AG20443 (cell line): ENCODE measurements at regions not wholly inside any gene's neighbourhood (a gene's known extent, or its start where the extent isn't known, plus 50 kb on each side); places are given as distances from the start of the nearest gene placed in this dataset.
"Not testable (repeated sequence)": the region's sequence is repeated elsewhere in the genome, so short reads cannot be mapped to it uniquely, and the experiment has no call there.

Source experiments
- DNase-seq: peaks from one replicate; pipeline ENCODE4 v3.0.0; 2012; ENCODE audit warnings: low spot score, mixed read lengths

DNA sequence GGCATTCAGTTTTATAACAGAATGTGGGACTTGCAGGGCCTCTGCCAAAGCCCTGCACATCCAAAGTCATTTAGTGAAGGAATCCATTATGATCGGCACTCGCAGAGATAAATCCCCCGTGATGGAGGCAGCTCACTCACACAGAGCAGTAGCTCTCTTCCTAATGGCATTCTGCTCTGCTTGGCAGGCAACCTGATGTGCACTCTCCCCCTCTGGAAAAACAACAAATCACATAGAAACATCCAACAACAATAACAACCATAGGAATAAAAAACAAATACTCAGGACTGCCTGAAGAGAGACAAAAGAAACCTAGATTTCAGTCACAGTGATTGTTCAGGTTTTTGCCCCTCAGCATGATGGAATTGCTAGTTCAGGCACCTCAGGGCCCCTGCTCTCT is 59.7 kb downstream of the NAA11 start:
- DNase-seq: no peak

DNA sequence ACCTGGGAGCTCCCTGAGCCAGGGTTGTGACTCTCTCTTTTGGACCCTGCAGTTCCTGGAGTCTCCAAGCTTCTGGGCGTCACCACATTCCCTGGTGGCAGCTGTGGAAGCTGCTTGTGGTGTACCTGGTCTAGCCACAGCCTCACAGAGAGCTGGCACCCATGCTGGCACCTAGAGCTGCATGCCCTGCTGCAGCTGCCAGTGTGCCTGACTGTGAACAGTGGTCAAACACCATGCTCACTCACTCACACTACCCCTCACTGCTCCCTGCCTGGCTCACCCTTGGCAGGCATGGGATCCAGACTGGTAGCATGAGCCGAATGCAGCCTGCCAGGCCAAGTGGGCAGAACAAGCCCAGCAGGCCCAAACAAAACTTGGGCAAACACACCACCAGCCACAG is 66.6 kb downstream of the NAA11 start:
- DNase-seq: no peak

DNA sequence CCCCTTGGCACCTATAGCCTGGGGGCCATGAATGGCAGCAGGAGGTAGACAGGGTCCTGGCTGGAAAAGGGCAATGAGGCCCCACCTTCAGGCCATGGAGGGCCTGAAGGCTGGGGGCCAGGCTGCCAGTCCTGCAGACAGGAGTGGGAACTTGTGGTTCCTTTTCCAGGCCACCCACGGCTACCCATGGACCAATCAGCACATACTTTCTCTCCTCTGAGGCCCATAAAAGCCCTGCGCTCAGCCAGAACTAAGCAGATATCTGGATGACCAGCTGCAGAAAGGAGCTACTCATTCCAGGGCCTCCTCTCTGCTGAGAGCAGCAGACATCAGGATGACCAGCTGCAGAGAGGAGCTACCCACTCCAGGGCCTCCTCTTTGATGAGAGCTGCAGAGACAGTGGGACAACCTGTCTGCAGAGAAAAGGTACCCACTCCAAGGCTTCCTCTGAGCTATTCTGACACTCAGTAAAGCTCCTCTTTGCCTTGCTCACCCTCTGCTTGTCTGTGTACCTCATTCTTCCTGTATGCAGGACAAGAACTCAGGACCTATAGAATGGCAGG is 67.2 kb downstream of the NAA11 start:
- no peak for DNase-seq

DNA sequence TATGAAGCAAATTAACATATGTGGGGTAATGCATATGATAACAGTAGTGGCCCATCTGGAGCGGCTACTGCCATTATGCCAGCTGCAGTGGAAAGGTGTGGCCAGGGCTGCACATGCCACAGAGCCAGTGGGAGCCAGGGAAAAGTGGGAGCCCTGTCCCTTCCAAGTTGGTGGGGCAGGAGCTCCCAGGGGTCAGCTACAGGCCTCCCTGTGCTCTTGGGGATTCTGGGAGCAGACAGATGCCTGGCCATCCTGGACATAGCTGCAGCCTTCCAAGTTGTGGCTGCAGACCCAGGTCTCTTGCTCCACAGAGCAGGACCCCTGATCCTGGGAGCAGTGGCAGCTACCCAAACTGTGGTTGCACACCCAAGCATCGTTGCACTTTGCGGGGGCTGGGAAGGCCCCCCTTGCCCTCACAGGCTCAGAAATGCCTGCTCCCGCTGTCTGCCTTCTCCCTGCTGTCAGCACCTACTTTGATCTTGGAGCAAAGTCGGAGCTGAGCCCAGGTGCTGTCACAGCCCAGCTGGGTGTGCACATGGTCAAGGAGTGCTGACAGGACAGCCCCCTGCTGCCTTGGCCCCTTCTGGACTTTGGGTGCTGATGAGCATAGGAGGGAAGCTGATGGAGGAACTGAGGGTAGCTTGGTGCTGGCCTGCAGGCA is 67.8 kb downstream of the NAA11 start:
- no peak for DNase-seq

DNA sequence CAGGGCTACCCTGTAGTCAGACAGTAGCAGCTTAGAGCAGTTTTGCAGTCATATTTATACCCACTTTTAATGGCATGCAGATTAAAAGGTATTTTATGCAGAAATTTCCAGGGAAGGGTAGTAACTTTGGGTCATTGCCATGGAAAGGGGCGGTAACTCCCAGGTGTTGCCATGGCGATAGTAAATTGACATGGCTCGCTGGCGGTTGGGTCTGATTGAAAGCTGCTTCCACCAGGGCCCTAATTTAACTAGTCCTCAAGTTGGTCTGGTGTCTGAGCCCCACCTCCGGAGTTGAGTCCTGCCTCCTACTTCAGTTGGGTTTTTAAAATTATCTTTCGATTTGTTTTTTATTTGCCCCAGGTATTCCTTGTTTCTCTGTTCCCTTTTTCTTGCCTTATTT is 70.1 kb downstream of the NAA11 start:
- no peak for DNase-seq

DNA sequence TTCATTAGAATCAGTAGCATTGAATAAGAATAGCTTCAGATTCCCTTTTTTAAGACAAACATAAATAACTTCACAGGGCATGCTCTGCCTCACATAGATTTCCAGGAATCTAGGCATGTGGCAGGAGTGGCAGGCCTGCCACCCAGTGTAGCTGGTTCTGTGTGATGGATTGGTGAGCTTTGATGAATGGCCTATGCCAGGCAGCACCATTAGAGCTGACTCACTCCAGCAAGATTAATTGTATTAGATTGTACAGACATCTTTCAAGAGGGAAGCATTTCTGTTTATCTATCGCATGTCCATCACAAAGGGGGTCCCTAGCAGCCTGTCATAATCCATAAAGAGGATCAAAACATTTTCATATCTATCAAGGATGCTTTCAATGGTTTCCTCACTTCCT is 71.9 kb downstream of the NAA11 start:
- DNase-seq: no peak

DNA sequence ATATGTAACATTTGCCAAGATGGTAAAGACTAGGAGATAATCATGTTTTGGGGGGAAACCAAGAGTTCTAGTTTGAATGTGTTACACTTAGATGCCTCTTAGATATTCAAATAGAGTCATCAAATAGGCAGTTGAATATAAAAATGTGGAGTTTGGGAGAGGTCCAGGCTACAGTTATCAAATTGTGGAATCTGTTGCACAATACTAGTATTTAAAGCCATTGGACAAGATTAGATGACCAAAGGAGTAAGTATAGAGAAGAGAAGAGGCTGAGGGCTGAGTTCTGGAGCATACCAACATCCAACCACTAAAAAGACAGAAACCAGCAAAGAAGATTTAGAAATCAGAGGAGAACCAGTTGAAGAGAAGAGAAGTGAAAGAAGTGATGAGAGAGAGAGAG is 72.7 kb downstream of the NAA11 start:
- no peak for DNase-seq

DNA sequence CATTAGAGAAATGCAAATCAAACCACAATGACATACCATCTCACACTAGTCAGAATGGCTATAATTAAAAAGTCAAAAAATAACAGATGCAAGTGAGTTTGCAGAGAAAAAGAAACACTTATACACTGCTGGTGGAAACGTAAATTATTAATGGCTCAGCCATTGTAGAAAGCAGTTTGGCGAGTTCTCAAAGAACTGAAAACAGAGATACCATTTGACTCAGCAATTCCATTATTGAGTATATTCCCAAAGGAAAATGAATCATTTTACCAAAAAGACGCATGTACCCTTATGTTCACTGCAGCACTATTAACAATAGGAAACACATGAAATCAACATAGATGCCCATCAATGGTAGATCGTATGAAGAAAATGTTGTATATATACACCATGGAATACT is 75.0 kb downstream of the NAA11 start:
- no peak for DNase-seq

DNA sequence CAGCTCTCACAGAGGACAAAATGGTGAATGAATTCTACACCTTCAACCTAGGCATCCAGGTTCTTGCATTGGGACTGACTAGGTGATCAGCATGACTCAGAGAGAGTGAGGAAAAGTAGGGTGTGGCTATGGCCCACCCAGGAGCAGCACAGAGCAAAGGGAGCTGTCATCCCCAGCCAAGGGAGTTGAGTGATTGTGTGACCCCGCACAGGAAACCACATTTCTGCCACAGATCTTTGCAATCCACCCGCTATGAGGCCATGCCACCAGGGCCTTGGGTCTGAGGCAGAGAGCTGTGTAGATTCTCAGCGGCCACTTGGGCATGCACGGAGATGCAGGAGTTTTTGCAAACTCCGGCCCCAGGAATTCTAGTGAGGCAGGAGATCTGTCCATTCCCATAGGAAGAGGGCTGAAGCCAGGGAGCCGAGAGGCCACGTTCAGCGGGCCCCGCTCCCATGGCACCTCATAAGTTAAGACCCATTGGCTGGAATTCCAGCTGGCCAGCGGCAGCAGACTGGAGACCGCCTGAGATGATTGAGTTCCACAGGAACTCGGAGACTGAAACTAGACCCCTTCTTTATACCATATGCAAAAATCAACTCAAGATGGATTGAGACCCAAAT is 75.9 kb downstream of the NAA11 start:
- DNase-seq: no peak

DNA sequence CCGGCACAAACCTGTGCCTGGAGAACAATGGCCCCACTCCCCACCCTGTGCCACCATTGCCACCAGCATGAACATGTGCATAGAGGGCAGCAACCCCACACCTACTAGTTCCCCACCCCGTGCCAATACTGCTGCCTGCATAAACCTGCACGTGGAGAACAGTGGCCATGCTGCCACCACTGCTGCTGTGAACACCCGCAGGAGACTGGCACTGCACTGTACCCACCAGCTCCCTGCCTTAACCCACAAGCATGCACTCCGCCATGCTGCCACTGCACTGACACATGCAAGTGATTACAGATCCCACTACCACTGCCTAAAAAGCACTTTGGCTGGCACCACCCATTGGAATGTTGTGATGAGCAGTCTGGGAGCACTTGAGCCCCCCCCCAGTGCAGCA is 77.3 kb downstream of the NAA11 start:
- no peak for DNase-seq

DNA sequence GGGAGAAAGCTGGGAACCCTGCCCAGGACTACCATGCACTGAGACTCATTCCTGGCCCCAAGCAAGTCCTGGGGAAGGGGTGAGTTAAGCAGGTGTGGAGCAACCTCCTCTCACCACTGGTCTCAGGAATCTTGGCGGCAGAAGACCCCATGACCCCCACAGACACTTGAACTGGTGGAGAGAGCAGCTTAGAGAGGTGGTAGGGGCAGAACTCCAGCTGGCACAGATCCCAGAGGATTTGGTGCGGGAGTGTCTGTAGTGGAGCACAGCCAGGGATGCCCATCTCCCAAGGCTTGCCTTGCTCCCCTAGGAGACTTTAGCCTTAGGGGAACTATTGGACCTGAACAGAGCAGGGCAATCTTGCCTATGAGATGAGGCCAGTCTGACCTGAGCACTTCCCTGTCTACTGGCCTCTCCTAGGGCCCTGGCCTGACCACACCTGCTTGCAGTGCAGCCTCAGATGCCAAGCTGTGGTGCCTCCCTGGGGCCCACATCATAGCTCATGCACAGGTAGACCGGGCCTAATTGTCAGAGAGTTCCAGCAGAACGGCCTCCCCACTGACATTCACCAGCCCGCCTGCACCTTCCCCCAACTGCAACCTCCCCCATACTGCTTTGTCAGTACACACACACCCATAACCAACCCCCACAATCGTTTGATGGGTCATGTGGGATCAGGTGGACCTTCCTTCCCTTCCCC is 78.0 kb downstream of the NAA11 start:
- DNase-seq: no peak

DNA sequence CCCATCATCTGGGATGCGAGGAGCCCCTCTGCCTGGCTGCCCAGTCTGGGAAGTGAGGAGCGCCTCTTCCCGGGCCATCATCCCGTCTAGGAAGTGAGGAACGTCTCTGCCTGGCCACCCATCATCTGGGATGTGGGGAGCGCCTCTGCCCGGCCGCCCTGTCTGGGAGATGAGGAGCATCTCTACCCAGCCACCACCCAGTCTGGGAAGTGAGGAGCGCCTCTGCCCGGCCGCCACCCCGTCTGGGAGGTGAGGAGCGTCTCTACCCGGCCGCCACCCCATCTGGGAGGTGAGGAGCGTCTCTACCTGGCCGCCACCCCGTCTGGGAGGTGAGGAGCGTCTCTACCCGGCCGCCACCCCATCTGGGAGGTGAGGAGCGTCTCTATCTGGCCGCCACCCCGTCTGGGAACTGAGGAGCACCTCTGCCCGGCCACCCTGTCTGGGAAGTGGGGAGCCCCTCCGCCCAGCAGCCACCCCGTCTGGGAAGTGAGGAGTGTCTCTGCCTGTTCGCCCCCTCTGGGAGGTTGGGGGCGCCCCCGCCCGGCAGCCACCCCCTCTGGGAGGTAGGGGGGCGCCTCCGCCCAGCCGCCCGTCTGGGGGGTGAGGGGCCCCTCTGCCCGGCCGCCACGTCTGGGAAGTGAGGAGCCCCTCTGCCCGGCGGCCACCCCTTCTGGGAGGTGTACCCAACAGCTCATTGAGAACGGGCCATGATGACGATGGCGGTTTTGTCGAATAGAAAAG is 80.5 kb downstream of the NAA11 start:
- not testable (repeated sequence) for DNase-seq

DNA sequence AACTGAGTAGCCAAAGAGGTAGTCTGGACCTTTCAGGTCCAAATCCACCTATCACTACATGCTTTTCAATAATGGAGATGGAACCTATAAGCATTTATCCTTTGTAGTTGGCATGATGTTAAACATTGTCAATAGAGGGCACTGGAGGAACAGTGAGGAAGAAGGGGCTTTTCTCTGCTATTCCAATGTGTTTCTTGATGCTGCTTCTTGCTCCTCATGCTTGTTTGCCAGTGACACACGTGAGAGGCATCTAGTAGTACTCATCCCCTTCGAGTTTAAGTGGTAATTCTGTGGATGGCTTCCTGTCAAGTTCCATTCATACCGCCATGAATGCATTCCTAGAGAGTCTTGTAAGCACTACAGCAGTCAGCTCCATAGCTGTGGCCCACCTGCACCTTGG is 84.0 kb downstream of the NAA11 start:
- DNase-seq: peak; percentile 9

DNA sequence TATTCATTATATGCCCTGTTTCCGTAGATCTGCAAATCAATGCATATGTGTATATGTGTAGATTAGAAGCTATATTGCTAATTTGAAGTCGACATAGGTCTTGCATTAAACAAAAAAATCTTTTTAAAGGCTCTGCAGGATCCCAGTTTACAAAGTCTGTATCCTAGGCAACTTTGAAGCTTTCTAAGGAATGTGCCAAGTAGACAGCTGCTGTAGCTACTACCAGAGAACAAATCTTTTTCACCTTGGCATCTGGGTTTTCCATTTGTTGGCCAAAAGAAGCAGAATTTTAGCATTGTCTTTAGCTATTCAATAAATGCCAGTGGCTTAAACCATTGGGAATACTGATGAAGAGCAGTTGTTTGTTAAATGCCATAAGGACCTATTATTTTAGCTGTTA is 88.0 kb downstream of the NAA11 start:
- no peak for DNase-seq

DNA sequence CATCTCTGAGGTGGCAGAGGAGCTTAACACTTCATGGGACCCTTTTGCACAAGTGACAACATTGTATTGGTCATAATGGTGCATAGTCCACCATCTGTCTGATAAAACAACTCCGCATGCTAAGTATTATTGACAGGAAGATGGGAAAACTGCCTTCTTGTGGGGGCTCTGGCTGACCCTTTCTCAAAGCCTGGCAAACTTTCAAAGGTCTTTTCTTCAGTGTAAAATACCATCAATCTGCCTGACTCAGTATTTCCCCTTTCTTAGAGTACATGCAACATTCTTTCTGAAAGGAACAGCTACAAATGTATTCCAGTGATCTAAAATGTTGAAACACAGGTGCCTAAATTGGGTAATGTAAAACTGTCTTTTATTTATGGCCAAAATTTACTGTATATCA is 89.1 kb downstream of the NAA11 start:
- DNase-seq: no peak

DNA sequence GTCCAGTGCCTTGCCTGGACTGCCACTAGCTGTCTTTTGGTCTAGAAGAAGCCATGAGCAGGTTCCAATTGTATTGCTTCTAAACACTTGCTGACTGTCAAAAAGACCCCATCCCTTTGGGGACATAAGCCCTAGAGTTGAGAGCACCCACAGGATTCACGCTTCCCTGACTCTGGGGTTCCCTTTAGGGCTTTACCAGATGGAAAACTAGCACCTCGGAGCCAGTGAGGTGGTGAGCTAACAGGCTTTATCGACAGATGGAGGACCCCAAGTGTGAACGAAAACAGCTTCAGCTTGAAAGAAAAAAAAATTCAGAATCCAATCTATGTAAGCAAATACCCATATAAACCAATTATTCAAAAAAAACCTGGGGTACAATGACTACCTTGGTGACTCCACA is 90.8 kb downstream of the NAA11 start:
- no peak for DNase-seq

DNA sequence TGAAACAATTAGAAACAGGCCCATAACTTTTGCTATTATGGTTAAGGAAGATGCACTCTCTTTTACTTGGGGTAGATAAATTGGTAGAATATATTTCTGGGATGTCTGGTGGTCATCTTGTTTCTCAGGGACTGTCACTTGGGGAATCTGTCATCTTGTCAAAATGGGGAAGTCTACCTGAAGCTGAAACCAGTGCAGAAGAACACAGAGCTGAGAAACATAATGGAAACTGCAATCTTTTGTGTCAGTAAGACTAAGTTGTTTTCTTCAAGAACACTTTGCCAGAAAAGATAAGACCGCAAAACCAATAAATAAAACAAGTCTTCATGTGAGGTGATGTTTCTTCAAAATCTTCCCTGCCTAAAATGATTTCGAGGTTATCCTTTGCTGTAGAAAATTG is 92.0 kb downstream of the NAA11 start:
- DNase-seq: no peak

DNA sequence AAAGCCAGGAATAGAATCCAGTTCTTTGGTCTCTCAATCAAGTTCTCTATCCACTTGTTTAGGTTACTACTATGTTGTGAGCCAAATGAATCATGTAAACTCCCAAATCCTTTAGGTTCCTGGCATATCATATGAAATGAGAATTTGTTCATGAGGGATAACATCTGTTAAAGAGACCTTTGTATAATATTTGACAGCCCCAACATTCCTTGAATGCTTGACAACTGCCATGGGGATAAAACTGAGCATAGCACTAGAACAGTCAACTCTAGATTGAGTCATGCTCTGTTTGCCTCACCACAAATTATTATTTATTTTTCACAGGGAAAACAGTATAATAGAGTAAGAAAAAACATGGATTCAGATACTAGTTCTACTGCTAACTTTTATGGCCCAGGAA is 93.3 kb downstream of the NAA11 start:
- no peak for DNase-seq

DNA sequence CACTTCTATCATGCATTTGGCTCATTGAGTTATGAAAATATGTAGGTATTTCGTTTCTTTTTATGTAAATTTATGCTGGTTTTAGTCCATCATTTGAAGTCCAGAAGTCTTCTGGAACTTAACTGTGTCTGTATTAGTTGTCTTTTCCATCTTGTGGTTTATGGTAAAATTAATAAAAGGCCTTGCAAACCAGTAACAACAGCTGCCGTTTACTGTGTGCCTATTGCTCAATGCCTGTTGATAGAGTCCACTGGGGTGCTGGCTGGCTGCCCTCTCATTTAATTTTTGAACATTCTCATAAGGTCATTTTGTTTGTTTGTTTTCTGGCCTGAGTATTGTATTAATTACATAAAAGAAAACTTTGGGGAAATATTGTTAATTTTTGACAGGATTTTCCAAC is 98.0 kb downstream of the NAA11 start:
- no peak for DNase-seq

DNA sequence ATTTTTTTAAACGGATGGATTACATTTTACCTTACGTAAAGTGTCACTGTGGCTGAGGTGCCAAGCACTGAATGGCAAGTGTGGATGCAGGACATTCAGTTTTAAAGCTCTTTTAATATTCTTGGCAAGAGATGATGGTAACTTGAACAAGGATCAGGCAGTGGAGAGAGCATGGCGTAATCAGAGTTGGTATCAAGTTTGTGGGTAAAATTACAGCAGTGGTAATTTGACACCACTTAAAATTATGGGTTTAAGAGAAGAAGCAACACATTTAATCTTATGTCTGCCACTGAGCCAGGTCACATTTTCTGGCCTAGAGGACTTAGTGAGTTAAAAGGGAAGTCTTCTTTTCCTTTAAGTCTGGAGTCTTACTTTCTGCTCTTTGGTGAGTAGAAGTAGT is 100.5 kb downstream of the NAA11 start:
- no peak for DNase-seq

DNA sequence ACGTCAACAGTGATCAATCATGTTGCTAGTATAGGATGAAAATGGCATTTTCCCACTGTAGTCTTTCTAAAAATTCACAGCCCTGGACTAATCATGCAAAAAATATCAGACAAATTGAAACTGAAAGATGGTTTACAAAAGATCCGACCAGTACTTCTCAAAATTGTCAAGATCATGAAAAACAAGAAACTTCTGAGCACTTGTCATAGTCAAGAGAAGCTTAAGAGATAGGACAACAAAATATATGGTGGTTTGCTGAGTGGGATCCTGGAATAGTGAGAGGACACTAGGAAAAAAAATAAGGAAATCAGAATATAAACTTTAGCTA is 101.1 kb downstream of the NAA11 start:
- no peak for DNase-seq

DNA sequence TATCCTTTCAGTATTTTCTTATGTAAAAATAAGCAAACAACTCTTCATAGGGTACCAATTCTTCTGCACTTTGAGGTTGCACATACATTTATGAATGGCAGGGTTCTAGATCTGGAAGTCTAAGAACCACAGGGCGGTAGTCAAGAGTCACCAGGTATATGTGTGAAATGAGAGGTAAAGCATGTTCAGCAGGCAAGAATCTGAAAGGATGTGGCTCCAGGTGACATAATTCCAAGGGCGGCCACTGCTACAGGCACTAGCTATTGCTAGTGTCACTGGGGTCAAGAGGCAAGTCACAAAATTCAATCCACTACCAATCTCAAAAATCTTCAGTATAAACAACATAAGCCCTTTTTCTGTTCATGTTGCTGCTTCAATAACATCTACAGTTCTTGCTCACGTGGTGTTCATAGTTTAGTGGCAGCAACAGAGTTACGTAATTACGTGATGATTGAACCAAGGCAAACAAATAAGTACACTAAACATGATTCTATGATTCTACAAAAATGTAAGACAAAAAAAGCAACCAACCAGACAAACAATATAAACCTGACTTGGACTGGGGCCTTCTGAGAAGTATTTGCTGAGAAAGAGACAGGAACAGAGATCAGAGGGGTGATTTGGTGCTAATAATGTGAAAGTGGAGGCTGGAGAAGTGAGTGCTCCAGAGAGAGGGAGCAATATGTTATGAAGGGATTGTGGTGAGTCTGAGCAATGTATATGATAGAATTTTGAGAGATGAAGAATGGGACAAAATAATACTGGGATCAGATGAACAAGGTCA is 101.7 kb downstream of the NAA11 start:
- DNase-seq: no peak
